ENCODE measurements at regions not wholly inside any gene's neighbourhood (a gene's known extent, or its start where the extent isn't known, plus 50 kb on each side); places are given as distances from the start of the nearest gene placed in this dataset.

GRCh38 chr3:117695871-117696645 lies 986.5 kb downstream of the TUSC7 start:
- Histone ChIP-seq H3K4me1 (no peaks in the 10 kb centered on the region), H3K4me3 (no peak overlapping the region), H3K9me3 (no peaks in the 10 kb centered on the region), H3K27me3 (no peaks in the 10 kb centered on the region), H3K36me3 (no peaks in the 10 kb centered on the region), H3K27ac (no peak overlapping the region)
- no peak for DNase-seq
- TF ChIP-seq POLR2A (IDR thresholded peaks at IDR 0.05) (no peak), CTCF (IDR thresholded peaks at IDR 0.05) (no peak)

DNA sequence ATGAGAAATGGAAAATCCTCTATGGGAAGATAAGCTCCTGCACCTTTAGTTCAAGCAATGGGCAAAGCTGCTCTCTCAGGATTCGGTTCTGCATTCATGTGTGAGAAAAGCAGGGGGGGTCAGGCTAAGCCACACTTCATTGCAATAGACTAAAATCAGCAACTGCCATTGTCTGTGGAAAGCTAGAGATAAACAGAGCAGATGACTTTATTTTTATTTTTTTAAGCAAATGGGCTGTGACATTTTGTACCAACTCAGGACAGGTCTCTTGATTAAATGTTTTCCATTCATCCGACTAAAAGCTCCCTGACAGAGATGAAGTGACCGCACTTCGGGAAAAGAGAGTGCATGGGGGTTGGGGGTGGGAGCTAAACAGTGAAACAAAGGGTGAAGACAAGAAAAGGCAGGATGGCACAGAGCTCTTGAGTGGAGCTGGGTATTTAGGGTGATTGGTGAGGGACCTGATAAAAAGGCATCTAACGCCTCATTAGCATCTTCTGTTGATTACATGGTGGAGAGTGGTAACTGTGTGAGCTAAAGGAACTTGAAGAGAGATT lies 987.4 kb downstream of the TUSC7 start:
- no peak for DNase-seq
- H3K4me3 ChIP-seq: no peak overlapping the region
- H3K27ac ChIP-seq: no peak overlapping the region
- H3K9me3 ChIP-seq: no peaks in the 10 kb centered on the region
- H3K27me3 ChIP-seq: no peaks in the 10 kb centered on the region
- no peak for TF ChIP-seq POLR2A (IDR thresholded peaks at IDR 0.05)
- no peak for TF ChIP-seq CTCF (IDR thresholded peaks at IDR 0.05)
- no peaks in the 10 kb centered on the region for H3K4me1 ChIP-seq
- no peaks in the 10 kb centered on the region for H3K36me3 ChIP-seq

DNA sequence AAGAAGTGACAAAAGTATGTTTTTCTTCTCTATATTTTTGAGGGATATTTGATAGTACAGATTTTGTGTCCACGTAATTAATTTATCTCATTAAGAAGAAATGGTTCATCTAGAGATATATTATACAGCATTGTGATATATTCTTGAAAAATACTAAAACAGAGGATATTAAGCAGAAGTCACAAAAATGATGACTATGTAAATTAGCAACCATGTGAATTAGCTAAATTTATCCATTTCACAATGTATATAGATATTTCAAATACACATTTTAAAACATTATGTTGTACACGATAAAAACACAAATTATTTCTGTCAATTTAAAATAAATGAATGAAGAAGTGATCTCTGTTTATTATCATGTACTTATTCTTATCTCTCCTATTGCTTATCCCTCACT lies 989.5 kb downstream of the TUSC7 start:
- H3K9me3 ChIP-seq: no peaks in the 10 kb centered on the region
- no peak overlapping the region for H3K27ac ChIP-seq
- H3K36me3 ChIP-seq: no peaks in the 10 kb centered on the region
- no peak overlapping the region for H3K4me3 ChIP-seq
- no peaks in the 10 kb centered on the region for H3K27me3 ChIP-seq
- TF ChIP-seq CTCF (IDR thresholded peaks at IDR 0.05) (no peak), POLR2A (IDR thresholded peaks at IDR 0.05) (no peak)
- DNase-seq: no peak
- H3K4me1 ChIP-seq: no peaks in the 10 kb centered on the region

- DNase-seq: no peak
- TF ChIP-seq CTCF (IDR thresholded peaks at IDR 0.05): no peak
- no peak for TF ChIP-seq POLR2A (IDR thresholded peaks at IDR 0.05)
- Histone ChIP-seq H3K9me3 (no peaks in the 10 kb centered on the region), H3K4me1 (no peaks in the 10 kb centered on the region), H3K27ac (no peak overlapping the region), H3K4me3 (no peak overlapping the region), H3K27me3 (no peaks in the 10 kb centered on the region), H3K36me3 (no peaks in the 10 kb centered on the region)
These were observed 991.2 kb downstream of the TUSC7 start for GRCh38 chr3:117700573-117701360.

GRCh38 chr3:117705011-117705410 lies 995.4 kb downstream of the TUSC7 start:
- Histone ChIP-seq H3K4me3 (no peak overlapping the region), H3K27ac (no peak overlapping the region), H3K27me3 (no peaks in the 10 kb centered on the region), H3K4me1 (no peaks in the 10 kb centered on the region), H3K9me3 (no peaks in the 10 kb centered on the region), H3K36me3 (no peaks in the 10 kb centered on the region)
- TF ChIP-seq POLR2A (IDR thresholded peaks at IDR 0.05) (no peak), CTCF (IDR thresholded peaks at IDR 0.05) (no peak)
- DNase-seq: no peak

All from Peyer's patch (tissue), 4 donors.